Progenitor cell of endocrine pancreas (in vitro differentiated cells): ENCODE measurements at regions not wholly inside any gene's neighbourhood (a gene's known extent, or its start where the extent isn't known, plus 50 kb on each side); places are given as distances from the start of the nearest gene placed in this dataset.

ENCODE experiments used
- DNase-seq: peaks from one replicate; pipeline ENCODE4 v3.0.0; 2021; ENCODE audit warnings: low spot score; ENCODE audit not compliant: unreplicated experiment
- H3K27ac Mint-ChIP-seq: 2 replicates; pipeline ENCODE4 v1.8.0; 2021; ENCODE audit warnings: mild to moderate bottlenecking, moderate library complexity, mixed read lengths
- H3K27me3 Mint-ChIP-seq: 2 replicates; pipeline ENCODE4 v1.8.0; 2021; ENCODE audit warnings: mixed read lengths
- H3K36me3 Mint-ChIP-seq: 2 replicates; pipeline ENCODE4 v1.8.0; 2022; ENCODE audit warnings: mixed read lengths; ENCODE audit not compliant: insufficient read depth
- H3K4me1 Mint-ChIP-seq: 2 replicates; pipeline ENCODE4 v1.8.0; 2021; ENCODE audit warnings: low read depth, mixed read lengths
- H3K4me3 Mint-ChIP-seq: 2 replicates; pipeline ENCODE4 v1.8.0; 2021; ENCODE audit warnings: low read depth, mild to moderate bottlenecking, moderate library complexity, mixed read lengths
- H3K9me3 Mint-ChIP-seq: 2 replicates; pipeline ENCODE4 v1.8.0; 2021; ENCODE audit warnings: low read depth, mixed read lengths
- CTCF ChIP-seq: fragments of 200-600 bp; sonication (generic); IDR thresholded peaks from one replicate; pipeline ENCODE4 v1.5.0; 2021; ENCODE audit warnings: antibody characterized with exemption, mild to moderate bottlenecking; ENCODE audit not compliant: unreplicated experiment

GRCh38 chrX:13180807-13181206, 136.4 kb upstream of the FAM9C start:
- Mint-ChIP-seq H3K9me3 (peaks cover 31% of the 10 kb centered on the region), H3K27ac (no peak overlapping the region), H3K36me3 (no peaks in the 10 kb centered on the region), H3K4me1 (no peaks in the 10 kb centered on the region), H3K27me3 (no peaks in the 10 kb centered on the region), H3K4me3 (no peak overlapping the region)
- no peak for TF ChIP-seq CTCF
- DNase-seq: no peak

GRCh38 chrX:13179586-13179985, 135.2 kb upstream of the FAM9C start:
- no peaks in the 10 kb centered on the region for H3K27me3 Mint-ChIP-seq
- no peaks in the 10 kb centered on the region for H3K36me3 Mint-ChIP-seq
- TF ChIP-seq CTCF: no peak
- H3K27ac Mint-ChIP-seq: no peak overlapping the region
- DNase-seq: no peak
- H3K4me1 Mint-ChIP-seq: no peaks in the 10 kb centered on the region
- H3K9me3 Mint-ChIP-seq: peaks cover 29% of the 10 kb centered on the region
- H3K4me3 Mint-ChIP-seq: no peak overlapping the region

- Mint-ChIP-seq H3K4me3 (no peak overlapping the region), H3K27ac (no peak overlapping the region), H3K4me1 (no peaks in the 10 kb centered on the region), H3K9me3 (peaks cover 29% of the 10 kb centered on the region), H3K36me3 (no peaks in the 10 kb centered on the region), H3K27me3 (no peaks in the 10 kb centered on the region)
- no peak for DNase-seq
- TF ChIP-seq CTCF: no peak
Observed at GRCh38 chrX:13179100-13179499, 134.7 kb upstream of the FAM9C start.

GRCh38 chrX:13177921-13178566, 133.6 kb upstream of the FAM9C start:
- no peaks in the 10 kb centered on the region for H3K4me1 Mint-ChIP-seq
- H3K27ac Mint-ChIP-seq: no peak overlapping the region
- H3K4me3 Mint-ChIP-seq: no peak overlapping the region
- DNase-seq: no peak
- no peaks in the 10 kb centered on the region for H3K36me3 Mint-ChIP-seq
- H3K9me3 Mint-ChIP-seq: peaks cover 25% of the 10 kb centered on the region
- no peaks in the 10 kb centered on the region for H3K27me3 Mint-ChIP-seq
- no peak for TF ChIP-seq CTCF

- no peak for TF ChIP-seq CTCF
- DNase-seq: no peak
- Mint-ChIP-seq H3K36me3 (no peaks in the 10 kb centered on the region), H3K4me1 (peaks cover 4% of the 10 kb centered on the region), H3K9me3 (peaks cover 29% of the 10 kb centered on the region), H3K4me3 (no peak overlapping the region), H3K27me3 (no peaks in the 10 kb centered on the region), H3K27ac (no peak overlapping the region)
Observed at GRCh38 chrX:13175056-13175455, 130.6 kb upstream of the FAM9C start.
